ENCODE measurements at regions not wholly inside any gene's neighbourhood (a gene's known extent, or its start where the extent isn't known, plus 50 kb on each side); places are given as distances from the start of the nearest gene placed in this dataset.
"Not testable (repeated sequence)": the region's sequence is repeated elsewhere in the genome, so short reads cannot be mapped to it uniquely, and the experiment has no call there.

DNA sequence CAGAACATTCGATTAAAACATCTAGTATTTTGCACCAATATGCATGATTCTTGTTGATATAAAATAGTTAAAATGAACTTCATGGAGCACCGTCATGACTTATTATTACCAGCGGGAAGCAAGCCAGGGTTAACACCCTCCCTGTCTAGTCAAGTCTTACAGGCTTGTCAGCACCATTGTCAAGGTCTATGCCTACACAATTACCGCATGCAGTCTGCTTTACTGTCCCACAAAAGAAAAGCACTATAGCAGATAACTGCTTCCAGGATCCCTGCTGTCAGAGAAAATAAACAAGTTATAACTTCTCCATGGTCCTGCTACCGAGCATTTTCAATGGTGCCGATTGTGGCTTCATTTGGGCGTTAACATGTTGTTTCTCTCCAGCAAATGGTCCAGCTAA is 968.0 kb upstream of the FAM98A start:
- DNase-seq (ENCODE audit: low read depth in 3 of 3): no peak

DNA sequence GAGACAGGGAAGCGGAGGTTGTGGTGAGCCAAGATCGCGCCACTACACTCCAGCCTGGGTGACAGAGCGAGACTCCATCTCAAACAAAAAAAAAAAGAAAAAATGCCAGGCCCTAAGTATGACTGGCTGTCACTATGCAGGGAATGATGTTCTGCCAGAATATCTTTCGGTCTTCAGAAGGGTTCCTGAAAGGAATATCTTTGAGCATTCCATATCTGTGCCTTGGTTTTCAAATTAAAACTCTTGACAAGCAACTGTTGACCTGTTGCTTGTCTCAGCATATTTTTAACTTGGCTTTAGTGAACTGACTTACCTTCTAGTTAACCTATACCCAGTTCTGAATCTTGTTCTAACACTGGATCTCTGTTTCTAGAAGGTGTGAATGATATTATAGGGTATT is 953.2 kb upstream of the FAM98A start:
- no peak for DNase-seq (ENCODE audit: low read depth in 3 of 3)

- no peak for DNase-seq (ENCODE audit: low read depth in 3 of 3)
Measured at GRCh38 chr2:34549710-34550345, 950.7 kb upstream of the FAM98A start.

GRCh38 chr2:34547900-34548299 is 948.8 kb upstream of the FAM98A start:
- no peak for DNase-seq (ENCODE audit: low read depth in 3 of 3)

DNA sequence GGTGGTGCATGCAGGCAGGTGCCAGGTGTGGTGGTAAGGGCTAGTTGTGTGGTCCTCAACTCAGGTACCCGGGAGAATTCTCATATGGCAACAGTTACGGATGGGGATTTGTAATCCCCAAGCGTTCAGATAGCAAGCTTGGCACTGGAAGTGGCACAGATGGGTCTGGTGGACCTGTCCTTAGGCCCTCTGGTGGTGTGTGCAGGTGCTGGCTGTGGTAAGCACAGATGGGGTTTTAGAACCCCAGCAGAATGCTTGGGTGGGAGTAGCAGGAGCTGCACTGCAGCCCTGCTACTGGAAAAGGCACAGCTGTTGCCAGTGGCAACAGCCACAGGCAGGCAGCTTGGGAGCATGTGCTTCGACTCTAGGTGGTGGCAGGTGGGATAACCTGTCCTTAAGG is 948.2 kb upstream of the FAM98A start:
- DNase-seq (ENCODE audit: low read depth in 3 of 3): no peak

- DNase-seq (ENCODE audit: low read depth in 3 of 3): no peak
Measured at GRCh38 chr2:34545486-34546136, 946.5 kb upstream of the FAM98A start.

- DNase-seq (ENCODE audit: low read depth in 3 of 3): no peak
Measured at GRCh38 chr2:34534761-34535160, 935.7 kb upstream of the FAM98A start.

DNA sequence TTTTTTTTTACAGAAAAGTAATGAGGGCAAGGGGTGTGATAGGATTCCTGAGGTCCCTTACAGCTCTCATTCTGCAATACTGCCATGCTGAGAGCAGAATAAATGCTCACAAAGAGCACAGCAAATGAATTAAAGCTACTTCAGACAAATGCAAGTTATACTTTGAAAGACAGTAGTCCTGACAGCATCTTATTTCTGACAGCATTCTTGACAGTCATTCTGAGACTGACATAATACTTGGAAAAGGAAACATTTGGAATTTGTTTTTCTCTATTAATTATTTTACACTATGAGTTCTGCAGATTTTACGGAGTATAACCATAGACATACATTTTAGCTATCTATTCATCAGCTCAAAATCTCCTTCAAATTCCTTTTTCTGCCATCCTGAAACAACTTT is 935.2 kb upstream of the FAM98A start:
- DNase-seq (ENCODE audit: low read depth in 3 of 3): no peak

DNA sequence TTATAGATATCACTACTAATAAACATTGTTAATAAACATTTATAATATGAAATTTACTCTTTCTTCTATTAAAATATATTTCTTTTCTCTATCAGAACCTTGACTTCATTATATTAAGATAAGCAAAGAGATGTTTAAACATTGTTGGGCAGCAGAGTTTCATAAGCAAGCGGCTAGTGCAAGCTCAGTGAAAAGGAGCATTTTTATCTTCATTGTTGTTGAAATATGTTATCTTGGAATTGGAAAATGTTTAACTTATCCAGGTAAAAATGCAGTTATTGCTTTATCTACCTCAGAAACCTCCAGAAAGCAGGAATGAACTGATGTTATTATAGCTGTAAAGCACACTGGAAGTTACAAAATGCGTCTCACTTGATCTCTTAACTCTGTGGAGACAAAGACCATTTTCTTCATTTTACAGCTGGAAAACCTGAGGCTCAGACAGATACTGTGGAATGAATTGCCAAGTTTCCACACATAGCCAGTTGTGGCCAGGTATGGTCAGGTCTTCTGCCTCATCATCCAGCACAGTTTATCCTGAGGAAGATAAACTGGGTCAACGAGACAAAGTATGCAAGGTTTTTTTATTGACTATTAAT is 934.6 kb upstream of the FAM98A start:
- no peak for DNase-seq (ENCODE audit: low read depth in 3 of 3)

GRCh38 chr2:34529965-34530364 is 930.9 kb upstream of the FAM98A start:
- no peak for DNase-seq (ENCODE audit: low read depth in 3 of 3)

DNA sequence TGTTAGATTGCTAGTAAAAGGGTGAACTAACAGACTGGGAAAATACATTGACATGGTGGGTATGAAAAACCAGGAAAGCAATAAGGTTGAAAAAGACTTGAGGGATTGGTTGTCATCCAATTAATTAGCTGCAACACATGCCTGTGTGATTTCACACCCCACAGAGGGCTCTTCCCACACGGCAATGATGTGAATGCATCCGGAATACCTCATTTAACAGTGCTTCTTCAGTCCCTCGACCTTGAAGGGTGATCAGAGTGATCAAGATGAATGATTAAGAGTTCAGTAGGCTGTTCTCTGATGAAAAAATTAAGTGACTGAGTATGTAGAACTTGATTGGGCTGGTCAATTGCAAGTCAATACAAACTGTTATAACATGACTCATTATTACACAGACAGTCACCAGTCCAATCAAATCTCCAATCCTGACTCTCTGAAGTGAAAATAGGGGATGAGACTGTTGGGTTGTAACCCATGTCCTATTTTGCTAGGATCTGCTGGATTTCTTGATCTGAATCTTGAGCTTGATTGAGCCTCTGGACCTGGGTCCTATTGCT is 924.9 kb upstream of the FAM98A start:
- DNase-seq (ENCODE audit: low read depth in 3 of 3): no peak

DNA sequence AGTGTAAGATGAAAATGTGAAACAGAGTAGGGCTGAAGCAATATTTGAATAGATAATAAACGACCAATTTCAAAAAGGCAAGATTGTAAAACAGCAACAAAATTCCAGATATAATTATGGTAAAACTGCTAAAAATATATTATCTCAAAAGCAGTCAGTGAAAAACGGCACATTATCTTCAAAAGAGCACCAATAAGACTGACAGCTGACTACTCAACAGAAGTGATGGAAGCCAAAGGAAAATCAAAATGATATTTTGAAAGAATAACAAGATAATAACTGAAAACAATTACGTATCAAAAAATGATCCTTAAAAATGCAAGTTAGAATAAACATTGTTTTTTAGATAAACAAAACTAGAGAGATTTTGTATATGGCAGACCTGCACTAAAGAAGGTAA is 920.6 kb upstream of the FAM98A start:
- DNase-seq (ENCODE audit: low read depth in 3 of 3): no peak

DNA sequence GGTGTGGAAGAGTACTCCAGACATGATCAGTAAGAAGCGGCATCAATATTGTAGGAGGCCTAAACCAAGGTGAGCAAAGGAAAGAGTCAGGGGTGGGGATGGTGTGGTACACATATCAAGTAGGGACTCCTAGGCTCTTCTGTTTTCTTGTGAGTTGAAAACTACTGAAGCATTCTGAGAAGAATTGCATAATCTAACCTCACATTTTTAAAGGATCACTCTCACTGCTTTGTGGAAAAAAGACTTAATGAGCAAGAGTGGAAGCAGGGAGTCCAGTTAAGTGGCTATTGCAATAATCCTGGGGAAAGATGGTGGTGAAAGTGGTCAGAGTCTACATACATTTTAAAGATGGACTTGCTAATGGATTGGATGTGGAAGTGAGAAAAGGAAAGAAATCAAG is 899.5 kb upstream of the FAM98A start:
- DNase-seq (ENCODE audit: low read depth in 3 of 3): no peak

DNA sequence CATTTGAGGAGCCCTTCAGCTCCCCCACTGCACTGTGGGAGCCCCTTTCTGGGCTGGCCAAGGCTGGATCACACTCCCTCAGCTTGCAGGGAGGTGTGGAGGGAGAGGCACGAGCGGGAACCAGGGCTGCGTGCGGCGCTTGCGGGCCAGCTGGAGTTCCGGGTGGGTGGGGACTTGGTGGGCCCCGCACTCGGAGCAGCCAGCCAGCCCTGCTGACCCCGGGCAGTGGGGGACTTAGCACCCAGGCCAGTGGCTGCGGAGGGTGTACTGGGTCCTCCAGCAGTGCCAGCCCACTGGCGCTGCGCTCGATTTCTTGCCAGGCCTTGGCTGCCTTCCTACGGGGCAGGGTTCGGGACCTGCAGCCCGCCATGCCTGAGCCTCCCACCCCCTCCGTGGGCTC is 895.1 kb upstream of the FAM98A start:
- DNase-seq (ENCODE audit: low read depth in 3 of 3): not testable (repeated sequence)

GRCh38 chr2:34492561-34493455 is 893.7 kb upstream of the FAM98A start:
- no peak for DNase-seq (ENCODE audit: low read depth in 3 of 3)

DNA sequence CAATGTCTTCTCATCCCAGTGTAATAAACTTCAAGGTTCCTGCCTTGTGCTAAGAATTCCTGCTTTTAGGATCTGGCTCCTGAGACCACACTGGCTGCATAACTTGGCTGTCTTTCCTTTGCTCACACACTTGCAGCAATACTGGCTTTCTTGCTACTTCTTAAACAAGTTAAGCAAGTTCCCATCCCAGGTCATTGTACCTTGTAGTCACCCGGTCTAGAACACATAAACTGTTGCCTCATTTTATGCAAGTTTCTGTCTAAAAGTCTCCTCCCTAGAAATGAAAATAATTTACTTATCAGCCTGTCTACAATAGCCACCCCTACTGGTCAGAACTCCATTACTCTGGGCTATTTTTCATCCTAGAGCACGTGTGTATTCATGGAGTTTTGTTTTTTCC is 887.9 kb upstream of the FAM98A start:
- DNase-seq (ENCODE audit: low read depth in 3 of 3): no peak

GRCh38 chr2:34481542-34481941 is 882.4 kb upstream of the FAM98A start:
- DNase-seq (ENCODE audit: low read depth in 3 of 3): no peak

DNA sequence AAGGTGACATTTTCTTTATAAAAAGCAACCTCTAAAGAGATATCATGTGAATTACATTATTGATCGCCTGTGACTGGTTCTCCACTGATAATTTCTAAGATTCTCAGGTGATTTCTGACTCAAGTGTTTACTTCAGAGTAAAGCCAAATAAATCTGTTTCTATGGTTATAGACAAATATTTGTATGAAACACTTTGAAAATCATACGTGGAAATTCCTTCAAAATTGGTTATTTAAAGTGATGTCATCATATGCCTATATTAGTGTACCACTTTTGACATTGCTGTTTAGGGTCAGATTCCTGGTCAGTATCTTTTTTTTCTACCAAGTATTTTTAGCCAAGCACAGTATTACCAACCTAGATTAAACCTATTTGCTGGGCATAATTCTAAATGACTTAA is 881.3 kb upstream of the FAM98A start:
- DNase-seq (ENCODE audit: low read depth in 3 of 3): no peak

DNA sequence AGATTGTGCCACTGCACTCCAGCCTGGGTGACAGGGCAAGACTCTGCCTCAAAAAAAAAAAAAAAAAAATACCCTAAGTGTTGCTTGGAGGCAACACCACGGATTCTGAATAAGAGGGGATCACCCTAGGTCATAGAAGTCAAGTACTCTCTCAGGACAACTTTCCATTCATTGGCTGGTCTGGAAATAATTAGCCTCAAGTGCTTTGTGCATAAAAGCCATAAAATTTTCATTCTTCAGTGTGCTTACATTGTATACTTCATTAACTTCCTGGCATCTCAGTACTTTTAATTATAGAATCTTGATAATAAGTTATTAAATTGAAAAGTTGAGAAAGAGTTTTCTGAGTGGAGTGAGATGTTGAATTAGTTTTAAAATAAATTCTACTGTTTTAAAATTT is 876.1 kb upstream of the FAM98A start:
- no peak for DNase-seq (ENCODE audit: low read depth in 3 of 3)

GRCh38 chr2:34474646-34475045 is 875.5 kb upstream of the FAM98A start:
- DNase-seq (ENCODE audit: low read depth in 3 of 3): no peak

DNA sequence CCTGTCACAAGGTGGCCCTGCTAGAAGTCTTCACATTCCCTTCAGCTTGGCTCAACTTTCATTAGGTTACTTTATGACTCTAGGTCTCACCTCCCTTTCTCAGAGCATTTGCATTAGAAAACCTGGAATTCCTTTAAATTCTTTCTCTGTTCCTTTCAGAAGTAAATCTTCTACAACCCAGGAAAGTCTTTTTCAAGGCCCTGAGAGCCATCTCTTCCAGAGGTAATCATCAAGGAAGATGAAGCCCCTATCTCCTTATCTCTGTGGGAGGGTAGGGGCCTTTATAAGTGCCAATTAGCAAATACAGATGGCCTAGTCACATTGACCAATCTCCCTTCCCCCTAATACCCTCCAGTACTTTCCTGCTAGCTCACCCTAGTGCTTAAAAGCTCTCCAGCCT is 848.0 kb upstream of the FAM98A start:
- DNase-seq (ENCODE audit: low read depth in 3 of 3): no peak

- no peak for DNase-seq (ENCODE audit: low read depth in 3 of 3)
Measured at GRCh38 chr2:34423301-34423700, 824.2 kb upstream of the FAM98A start.

Data from stimulated activated CD4-positive, alpha-beta T cell treated with anti-CD3 and anti-CD28 coated beads, TNF-alpha, amount 100 ng/mL, for 24 hours (primary cell).